ENCODE measurements at regions not wholly inside any gene's neighbourhood (a gene's known extent, or its start where the extent isn't known, plus 50 kb on each side); places are given as distances from the start of the nearest gene placed in this dataset.
"Not testable (repeated sequence)": the region's sequence is repeated elsewhere in the genome, so short reads cannot be mapped to it uniquely, and the experiment has no call there.

DNA sequence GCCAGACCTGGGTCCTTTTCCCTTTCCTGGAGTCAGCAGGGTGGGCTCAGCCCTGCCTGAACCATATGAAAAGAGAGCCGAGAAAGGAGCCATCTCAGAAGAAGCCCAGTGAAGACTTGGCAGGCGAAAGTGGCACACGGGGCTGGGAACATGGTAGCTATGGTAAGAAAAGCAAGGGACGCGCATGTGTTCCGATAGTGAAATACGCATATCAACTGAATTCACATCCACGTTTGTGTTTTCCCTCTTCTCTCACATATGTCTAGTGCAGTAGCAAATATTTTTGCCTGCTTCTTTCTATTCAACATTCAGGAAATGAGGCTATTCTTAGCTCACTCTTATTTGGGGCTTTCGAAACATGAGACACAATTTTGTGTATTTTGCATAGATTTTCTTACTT lies 54.1 kb upstream of the PEG3 start:
- no peak overlapping the region for H3K4me3 ChIP-seq (ENCODE audit: low read depth, low read length)
- TF ChIP-seq, protein P1, sequence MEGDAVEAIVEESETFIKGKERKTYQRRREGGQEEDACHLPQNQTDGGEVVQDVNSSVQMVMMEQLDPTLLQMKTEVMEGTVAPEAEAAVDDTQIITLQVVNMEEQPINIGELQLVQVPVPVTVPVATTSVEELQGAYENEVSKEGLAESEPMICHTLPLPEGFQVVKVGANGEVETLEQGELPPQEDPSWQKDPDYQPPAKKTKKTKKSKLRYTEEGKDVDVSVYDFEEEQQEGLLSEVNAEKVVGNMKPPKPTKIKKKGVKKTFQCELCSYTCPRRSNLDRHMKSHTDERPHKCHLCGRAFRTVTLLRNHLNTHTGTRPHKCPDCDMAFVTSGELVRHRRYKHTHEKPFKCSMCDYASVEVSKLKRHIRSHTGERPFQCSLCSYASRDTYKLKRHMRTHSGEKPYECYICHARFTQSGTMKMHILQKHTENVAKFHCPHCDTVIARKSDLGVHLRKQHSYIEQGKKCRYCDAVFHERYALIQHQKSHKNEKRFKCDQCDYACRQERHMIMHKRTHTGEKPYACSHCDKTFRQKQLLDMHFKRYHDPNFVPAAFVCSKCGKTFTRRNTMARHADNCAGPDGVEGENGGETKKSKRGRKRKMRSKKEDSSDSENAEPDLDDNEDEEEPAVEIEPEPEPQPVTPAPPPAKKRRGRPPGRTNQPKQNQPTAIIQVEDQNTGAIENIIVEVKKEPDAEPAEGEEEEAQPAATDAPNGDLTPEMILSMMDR (IDR thresholded peaks at IDR 0.05; ENCODE audit: low read depth, low read length): no peak

DNA sequence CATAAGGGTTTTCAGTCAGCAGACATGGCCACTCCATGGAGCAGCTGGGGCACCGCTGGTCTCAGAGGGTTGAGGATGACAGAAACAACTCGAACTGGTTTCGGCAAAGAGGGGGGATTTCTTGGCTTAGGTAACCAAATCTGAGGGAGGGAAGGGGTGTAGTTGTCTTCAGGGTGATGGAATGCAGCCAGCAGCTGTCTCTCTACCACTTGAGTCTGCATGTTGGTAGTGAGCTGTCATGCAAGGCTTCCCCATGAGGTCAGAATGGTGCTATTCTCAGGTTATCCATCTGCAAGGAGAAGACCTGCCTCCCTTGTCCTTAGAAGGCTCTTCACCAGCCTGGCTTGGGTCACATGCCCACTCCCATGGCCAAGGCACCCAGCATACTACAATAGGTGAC lies 55.6 kb upstream of the PEG3 start:
- no peak overlapping the region for H3K4me3 ChIP-seq (ENCODE audit: low read depth, low read length)
- TF ChIP-seq, protein P1 (IDR thresholded peaks at IDR 0.05; ENCODE audit: low read depth, low read length): no peak

DNA sequence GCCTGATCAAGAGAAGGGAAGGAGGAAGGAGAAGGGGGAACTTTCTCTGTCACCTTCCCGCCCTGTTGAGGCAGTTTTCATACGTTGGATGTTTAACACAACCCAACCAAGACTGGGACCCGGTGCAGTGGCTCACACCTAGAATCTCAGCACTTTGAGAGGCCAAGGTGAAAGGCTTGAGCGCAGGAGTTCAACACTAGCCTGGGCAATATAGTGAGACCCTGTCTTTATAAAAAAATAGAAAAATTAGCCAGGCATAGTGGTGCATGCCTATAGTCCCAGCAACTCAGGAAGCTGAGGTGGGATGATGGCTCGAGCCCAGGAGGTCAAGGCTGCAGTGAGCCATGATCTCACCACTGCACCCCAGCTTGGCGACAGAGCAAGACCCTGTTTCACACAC lies 59.4 kb upstream of the PEG3 start:
- TF ChIP-seq, protein P1 (IDR thresholded peaks at IDR 0.05; ENCODE audit: low read depth, low read length): no peak
- no peak overlapping the region for H3K4me3 ChIP-seq (ENCODE audit: low read depth, low read length)

DNA sequence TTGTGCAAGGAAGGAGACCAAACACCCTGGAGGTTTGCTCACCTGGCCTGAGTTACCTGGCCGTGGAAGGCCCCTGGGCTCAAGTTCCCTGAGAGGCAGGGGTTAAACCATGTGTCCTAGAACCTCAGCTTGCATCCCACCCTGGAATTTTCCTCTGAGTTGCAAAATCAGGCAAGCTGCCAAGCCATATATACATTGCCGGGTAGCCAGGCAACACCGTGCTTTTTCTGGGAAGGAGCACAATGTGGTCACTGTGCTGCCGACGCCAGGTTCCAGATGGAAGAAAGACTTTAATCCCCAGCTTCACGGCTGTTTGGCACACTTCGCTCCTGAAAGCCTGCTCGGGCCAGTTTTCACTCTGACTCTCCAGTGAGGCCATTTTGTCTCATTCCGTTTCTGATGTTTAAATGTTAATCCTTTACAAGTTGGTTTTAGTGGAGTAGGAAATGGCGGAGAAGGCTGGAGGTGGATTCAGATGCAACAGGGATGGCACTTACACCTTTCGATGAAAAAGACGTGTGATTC lies 60.1 kb upstream of the PEG3 start:
- TF ChIP-seq, protein P1 (IDR thresholded peaks at IDR 0.05; ENCODE audit: low read depth, low read length): no peak
- H3K4me3 ChIP-seq (ENCODE audit: low read depth, low read length): no peak overlapping the region

DNA sequence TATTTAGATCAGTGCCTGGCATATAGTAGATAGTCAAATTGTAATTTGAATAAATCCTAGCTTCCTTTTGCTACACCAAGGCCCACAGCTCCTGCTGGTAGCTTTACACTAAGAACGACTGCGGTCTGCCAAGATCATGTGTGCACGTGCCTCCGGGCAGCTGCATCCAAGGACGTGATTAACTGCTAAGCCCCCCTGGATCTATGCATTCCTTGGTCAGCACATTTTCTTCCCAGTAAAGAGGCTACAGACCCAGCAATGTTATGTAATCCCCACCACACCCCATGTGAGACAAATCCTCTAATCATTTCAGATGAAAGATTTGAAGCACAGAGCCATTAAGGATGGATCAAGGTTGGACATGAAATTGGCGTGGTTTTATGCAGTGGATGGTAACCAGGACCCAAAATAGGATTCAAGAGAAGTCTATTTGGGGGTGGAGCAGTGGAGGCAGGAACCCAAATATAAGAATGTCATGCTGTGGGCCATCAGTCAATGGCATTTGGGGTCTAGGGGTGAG lies 65.2 kb upstream of the PEG3 start:
- TF ChIP-seq, protein P1 (IDR thresholded peaks at IDR 0.05; ENCODE audit: low read depth, low read length): no peak
- H3K4me3 ChIP-seq (ENCODE audit: low read depth, low read length): no peak overlapping the region

DNA sequence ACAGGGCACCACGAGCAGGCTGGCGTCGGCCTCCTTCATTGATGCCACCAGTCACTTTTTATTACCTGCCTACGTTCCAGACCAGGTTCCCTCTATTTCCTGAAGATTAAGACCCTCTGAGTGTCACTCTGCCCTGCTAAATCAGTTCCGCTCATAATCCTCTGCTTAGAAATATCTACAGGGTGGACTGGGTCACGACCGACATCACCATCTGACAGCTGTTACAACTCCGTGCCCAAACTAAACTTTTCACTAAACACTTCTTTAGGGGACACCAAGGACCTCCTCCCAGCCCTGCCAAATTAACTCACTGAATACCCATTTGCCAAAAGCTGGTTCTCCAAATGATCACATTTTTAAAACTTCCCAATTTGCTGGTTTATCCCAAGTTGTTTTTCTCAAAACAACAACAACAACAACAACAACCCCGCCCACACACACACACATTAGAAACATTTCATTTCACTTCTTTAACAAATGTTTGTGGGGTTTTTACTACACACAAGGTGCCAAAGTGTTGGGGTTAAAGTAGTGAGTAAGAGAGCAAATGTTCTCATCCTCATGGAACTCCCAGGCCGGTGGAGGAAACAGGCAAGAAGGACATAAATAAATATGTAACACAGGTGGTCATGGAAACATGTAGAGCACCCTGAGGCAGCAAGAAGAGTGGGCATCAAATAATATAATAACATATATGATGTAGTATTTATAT lies 72.0 kb upstream of the PEG3 start:
- TF ChIP-seq, protein P1 (IDR thresholded peaks at IDR 0.05; ENCODE audit: low read depth, low read length): no peak
- no peak overlapping the region for H3K4me3 ChIP-seq (ENCODE audit: low read depth, low read length)

DNA sequence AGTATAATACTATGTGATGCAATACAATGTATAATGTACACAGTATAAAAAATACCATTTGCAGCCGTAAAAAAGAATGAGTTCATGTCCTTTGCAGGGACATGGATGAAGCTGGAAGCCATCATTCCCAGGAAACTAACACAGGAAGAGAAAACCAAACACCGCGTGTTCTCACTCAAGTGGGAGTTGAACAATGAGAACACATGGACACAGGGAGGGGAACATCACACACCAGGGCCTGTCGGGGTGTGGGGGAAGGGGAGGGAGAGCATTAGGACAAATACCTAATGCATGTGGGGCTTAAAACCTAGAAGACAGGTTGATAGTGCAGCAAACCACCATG lies 72.6 kb upstream of the PEG3 start:
- H3K4me3 ChIP-seq (ENCODE audit: low read depth, low read length): not testable (repeated sequence)

DNA sequence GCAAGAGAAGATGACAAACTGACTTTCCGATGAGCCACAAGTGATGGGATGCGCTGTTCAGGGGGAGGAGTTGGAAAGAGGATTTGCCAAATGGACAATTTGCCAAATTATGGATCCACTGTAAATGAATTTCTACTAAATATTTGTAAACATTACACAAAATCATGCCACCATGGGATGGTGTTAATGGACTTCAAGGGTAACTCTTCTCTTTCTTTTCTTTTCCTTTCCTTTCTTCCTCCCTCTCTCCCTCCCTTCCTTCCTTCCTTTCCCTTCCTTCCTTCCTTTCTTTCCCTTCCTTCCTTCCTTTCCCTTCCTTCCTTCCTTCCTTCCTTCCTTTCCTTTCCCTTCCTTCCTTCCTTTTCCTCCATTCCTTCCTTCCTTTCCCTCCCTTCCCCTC lies 76.0 kb upstream of the PEG3 start:
- TF ChIP-seq, protein P1 (IDR thresholded peaks at IDR 0.05; ENCODE audit: low read depth, low read length): no peak

More for the DNA sequence above, 76.0 kb upstream of the PEG3 start:
- H3K4me3 ChIP-seq (ENCODE audit: low read depth, low read length): no peak overlapping the region
